B cell (primary cell): ENCODE measurements at regions not wholly inside any gene's neighbourhood (a gene's known extent, or its start where the extent isn't known, plus 50 kb on each side); places are given as distances from the start of the nearest gene placed in this dataset.

Experiments
- ATAC-seq: fragments of 200-7000 bp; cut with Tn5 transposase; one replicate; pipeline ENCODE4 v1.10.0; 2021; ENCODE audit warnings: low read depth, mild to moderate bottlenecking, moderate number of reproducible peaks, moderate library complexity
- CTCF ChIA-PET: fragments of 350-600 bp; sonication (Branson Sonifier 250); formaldehyde crosslinking; loops from one replicate; lab custom pipeline; 2021; ENCODE audit warnings: antibody characterized with exemption, inconsistent platforms; lab: Charles Lee
- POLR2A ChIA-PET: fragments of 350-600 bp; sonication (Branson Sonifier 250); formaldehyde crosslinking; loops from one replicate; lab custom pipeline; 2021; ENCODE audit warnings: antibody characterized with exemption; lab: Charles Lee
- DNase-seq: peaks from one replicate; pipeline ENCODE4 v3.0.0; 2013
- H2AFZ ChIP-seq: 2 replicates; pipeline ENCODE4 v1.6.1; 2012; ENCODE audit warnings: mild to moderate bottlenecking, low read depth, low read length; ENCODE audit not compliant: insufficient read depth, poor library complexity, severe bottlenecking
- H3K27ac ChIP-seq, 2 donors: 1 replicate in 1 of 2; 2 replicates in 1 of 2; pipeline ENCODE4 v1.5.1; 2012 to 2013; ENCODE audit warnings: low read length in 2 of 2, mild to moderate bottlenecking in 2 of 2, moderate library complexity in 1 of 2
- H3K27me3 ChIP-seq, 4 experiments: fragments of 200-600 bp in 1 of 4; sonication (generic) in 1 of 4; replicated peaks in 1 of 4; 1 replicate in 2 of 4; 2 replicates in 2 of 4; pipeline versions ENCODE4 v1.6.1 to v1.7.0; 2013 to 2016; ENCODE audit warnings: low read length in 3 of 4, mild to moderate bottlenecking in 2 of 4, mixed read lengths in 1 of 4, moderate library complexity in 1 of 4; ENCODE audit not compliant: insufficient read depth in 4 of 4, control insufficient read depth in 3 of 4; ENCODE audit errors: control extremely low read depth in 1 of 4
- H3K36me3 ChIP-seq, 2 experiments: replicated peaks in 1 of 2; 1 replicate in 1 of 2; 2 replicates in 1 of 2; pipeline versions ENCODE4 v1.6.1 to v1.7.1; 2013; ENCODE audit warnings: low read length in 1 of 2; ENCODE audit not compliant: insufficient read depth in 2 of 2, control insufficient read depth in 1 of 2; ENCODE audit errors: control extremely low read depth in 1 of 2, extremely low read depth in 1 of 2
- H3K4me1 ChIP-seq, 2 donors: fragments of 200-600 bp in 1 of 2; sonication (generic) in 1 of 2; 1 replicate in 1 of 2; 2 replicates in 1 of 2; pipeline versions ENCODE4 v1.5.1 to v1.6.1; 2013 to 2017; ENCODE audit warnings: low read length in 2 of 2; ENCODE audit not compliant: control insufficient read depth in 2 of 2, insufficient read depth in 2 of 2
- H3K4me2 ChIP-seq: replicated peaks from 2 replicates; pipeline ENCODE3; 2012; ENCODE audit warnings: mild to moderate bottlenecking, low read depth, low read length; ENCODE audit not compliant: poor library complexity, severe bottlenecking
- H3K4me3 ChIP-seq, 5 experiments: fragments of 200-600 bp in 1 of 5; sonication (generic) in 1 of 5; 1 replicate in 3 of 5; 2 replicates in 2 of 5; pipeline versions ENCODE4 v1.5.1 to v1.7.0; 2011 to 2016; ENCODE audit warnings: low read length in 4 of 5, mild to moderate bottlenecking in 4 of 5, low read depth in 2 of 5, control low read depth in 1 of 5, moderate library complexity in 1 of 5; ENCODE audit not compliant: insufficient read depth in 1 of 5; ENCODE audit errors: control extremely low read depth in 1 of 5, extremely low read depth in 1 of 5
- H3K79me2 ChIP-seq: fragments of 200-600 bp; sonication (generic); one replicate; pipeline ENCODE4 v1.6.0; 2016; ENCODE audit warnings: low read length; ENCODE audit not compliant: control insufficient read depth, insufficient read depth
- H3K9ac ChIP-seq: fragments of 200-600 bp; sonication (generic); 2 replicates; pipeline ENCODE4 v1.6.1; 2017; ENCODE audit warnings: mild to moderate bottlenecking, low read length, moderate library complexity
- H3K9me3 ChIP-seq, 3 donors: one replicate each; pipeline versions ENCODE4 v1.6.1 to v1.7.1; 2013; ENCODE audit warnings: low read length in 2 of 3; ENCODE audit not compliant: control insufficient read depth in 2 of 3, insufficient read depth in 1 of 3; ENCODE audit errors: control extremely low read depth in 1 of 3
- H4K20me1 ChIP-seq: 2 replicates; pipeline ENCODE4 v1.6.0; 2012; ENCODE audit warnings: mild to moderate bottlenecking, low read length; ENCODE audit not compliant: insufficient read depth, control insufficient read depth, poor library complexity, severe bottlenecking
- H3K27ac Mint-ChIP-seq: one replicate; pipeline ENCODE4 v1.8.0; 2021; ENCODE audit warnings: mixed read lengths
- H3K27me3 Mint-ChIP-seq: one replicate; pipeline ENCODE4 v1.8.0; 2021; ENCODE audit warnings: mixed read lengths
- H3K4me1 Mint-ChIP-seq: one replicate; pipeline ENCODE4 v1.8.0; 2021; ENCODE audit warnings: mixed read lengths
- H3K4me3 Mint-ChIP-seq: one replicate; pipeline ENCODE4 v1.8.0; 2021; ENCODE audit warnings: mixed read lengths
- H3K9me3 Mint-ChIP-seq: one replicate; pipeline ENCODE4 v1.8.0; 2022; ENCODE audit warnings: mixed read lengths; ENCODE audit not compliant: insufficient read depth
- EZH2 ChIP-seq: IDR thresholded peaks from 2 replicates; pipeline ENCODE4 v1.6.1; 2012; ENCODE audit warnings: borderline replicate concordance, low read depth, mild to moderate bottlenecking, moderate library complexity, low read length; ENCODE audit not compliant: insufficient read depth, poor library complexity, severe bottlenecking
- WGBS: methylation state at CpG from one replicate; pipeline ENCODE4 v1.1.5; 2013; ENCODE audit warnings: missing lambda C conversion rate; ENCODE audit not compliant: insufficient coverage; 5-methylcytosine and 5-hydroxymethylcytosine counted together
- intact Hi-C: fragments of 100-400 bp; cut with micrococcal nuclease; formaldehyde crosslinking; loops from one replicate; pipeline ENCODE4 v1.10.0; 2022
- TF ChIP-seq, protein P1 (sequence below): fragments of 200-600 bp; IDR thresholded peaks from one replicate; pipeline ENCODE4 v1.8.0; 2022; ENCODE audit warnings: antibody characterized with exemption, mild to moderate bottlenecking

DNA sequence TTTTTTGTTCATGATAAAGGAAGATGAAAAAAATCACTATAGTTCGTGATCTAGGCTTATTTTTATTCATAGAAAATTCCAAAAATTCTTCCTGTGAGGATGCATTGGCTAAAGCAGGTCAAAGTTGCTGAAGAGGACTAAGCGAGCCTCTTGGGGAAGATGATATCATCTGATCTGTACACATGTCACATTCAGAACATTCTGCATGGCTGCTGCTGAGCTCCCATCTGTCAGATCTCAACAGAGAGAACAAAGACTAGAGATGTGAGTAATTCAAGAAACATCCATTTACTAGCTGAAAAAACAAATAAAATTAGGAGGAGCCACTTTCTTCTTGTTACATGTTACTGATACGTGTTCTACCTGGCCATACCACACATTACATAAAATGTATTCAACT lies 518.6 kb upstream of the FSIP2 start:
- ATAC-seq (no peak), DNase-seq (no peak)
- no peaks in the 10 kb centered on the region for H3K27me3 Mint-ChIP-seq
- Histone ChIP-seq H3K27me3 (no peaks in the 10 kb centered on the region), H4K20me1 (no peaks in the 10 kb centered on the region), H3K9ac (no peak overlapping the region), H2AFZ (no peak overlapping the region), H3K4me3 (no peak overlapping the region), H3K79me2 (no peaks in the 10 kb centered on the region), H3K36me3 (no peaks in the 10 kb centered on the region), H3K9me3 (no peaks in the 10 kb centered on the region), H3K4me1 (no peaks in the 10 kb centered on the region), H3K27ac (no peak overlapping the region), H3K4me2 (no peak overlapping the region)
- H3K9me3 Mint-ChIP-seq = peaks cover 3% of the 10 kb centered on the region
- H3K27ac Mint-ChIP-seq = no peak overlapping the region
- H3K4me3 Mint-ChIP-seq = no peak overlapping the region
- no peaks in the 10 kb centered on the region for H3K4me1 Mint-ChIP-seq
- intact Hi-C loops = no loop called here
- WGBS = no CpG with 5 or more reads among the region's 3 CpGs
- ChIA-PET CTCF (no interaction called here), POLR2A (no interaction called here)
- TF ChIP-seq, protein P1, sequence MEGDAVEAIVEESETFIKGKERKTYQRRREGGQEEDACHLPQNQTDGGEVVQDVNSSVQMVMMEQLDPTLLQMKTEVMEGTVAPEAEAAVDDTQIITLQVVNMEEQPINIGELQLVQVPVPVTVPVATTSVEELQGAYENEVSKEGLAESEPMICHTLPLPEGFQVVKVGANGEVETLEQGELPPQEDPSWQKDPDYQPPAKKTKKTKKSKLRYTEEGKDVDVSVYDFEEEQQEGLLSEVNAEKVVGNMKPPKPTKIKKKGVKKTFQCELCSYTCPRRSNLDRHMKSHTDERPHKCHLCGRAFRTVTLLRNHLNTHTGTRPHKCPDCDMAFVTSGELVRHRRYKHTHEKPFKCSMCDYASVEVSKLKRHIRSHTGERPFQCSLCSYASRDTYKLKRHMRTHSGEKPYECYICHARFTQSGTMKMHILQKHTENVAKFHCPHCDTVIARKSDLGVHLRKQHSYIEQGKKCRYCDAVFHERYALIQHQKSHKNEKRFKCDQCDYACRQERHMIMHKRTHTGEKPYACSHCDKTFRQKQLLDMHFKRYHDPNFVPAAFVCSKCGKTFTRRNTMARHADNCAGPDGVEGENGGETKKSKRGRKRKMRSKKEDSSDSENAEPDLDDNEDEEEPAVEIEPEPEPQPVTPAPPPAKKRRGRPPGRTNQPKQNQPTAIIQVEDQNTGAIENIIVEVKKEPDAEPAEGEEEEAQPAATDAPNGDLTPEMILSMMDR = no peak
- TF ChIP-seq EZH2 = no peak

DNA sequence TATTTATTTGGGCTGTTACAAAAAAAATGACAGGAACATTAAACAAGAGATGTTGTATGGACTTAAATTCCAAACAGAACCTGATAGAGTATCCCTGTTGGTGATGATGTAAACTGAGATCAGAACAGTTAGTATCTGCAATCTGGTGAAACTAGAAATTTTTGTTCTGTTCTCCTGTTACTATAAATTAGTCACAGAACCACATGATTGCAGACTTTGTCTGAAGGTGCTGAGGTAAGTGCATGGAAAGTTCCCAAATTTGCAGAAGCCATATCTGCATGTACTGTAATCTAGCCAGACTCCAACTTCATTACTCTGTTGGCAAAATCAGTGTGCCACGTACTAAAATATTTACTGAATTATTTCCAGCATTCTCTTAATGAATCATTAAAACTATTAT lies 516.3 kb upstream of the FSIP2 start:
- H3K79me2 ChIP-seq = no peaks in the 10 kb centered on the region
- Mint-ChIP-seq H3K27me3 (no peaks in the 10 kb centered on the region), H3K4me3 (no peak overlapping the region), H3K27ac (no peak overlapping the region), H3K9me3 (peaks cover 3% of the 10 kb centered on the region), H3K4me1 (no peaks in the 10 kb centered on the region)
- no peaks in the 10 kb centered on the region for H3K36me3 ChIP-seq
- no peaks in the 10 kb centered on the region for H3K4me1 ChIP-seq
- H3K27me3 ChIP-seq = no peaks in the 10 kb centered on the region
- H3K27ac ChIP-seq = no peak overlapping the region
- WGBS = no CpG with 5 or more reads among the region's 1 CpG
- DNase-seq (no peak), ATAC-seq (no peak)
- no peak overlapping the region for H3K4me3 ChIP-seq
- TF ChIP-seq, protein P1 = no peak
- TF ChIP-seq EZH2 = no peak
- intact Hi-C loops = no loop called here
- ChIA-PET CTCF (no interaction called here), POLR2A (no interaction called here)
- H3K9me3 ChIP-seq = no peaks in the 10 kb centered on the region
- no peak overlapping the region for H2AFZ ChIP-seq
- H3K9ac ChIP-seq = no peak overlapping the region
- H3K4me2 ChIP-seq = no peak overlapping the region
- no peaks in the 10 kb centered on the region for H4K20me1 ChIP-seq
